NOMO-1 treated with dmso at 0.1 percent for 144 hours (cell line): ENCODE measurements at regions not wholly inside any gene's neighbourhood (a gene's known extent, or its start where the extent isn't known, plus 50 kb on each side); places are given as distances from the start of the nearest gene placed in this dataset.
"Not testable (repeated sequence)": the region's sequence is repeated elsewhere in the genome, so short reads cannot be mapped to it uniquely, and the experiment has no call there.

Source experiments
- DNase-seq: peaks from one replicate; lab custom pipeline; 2025; ENCODE audit not compliant: unreplicated experiment; lab: John Stamatoyannopoulos, UW

DNA sequence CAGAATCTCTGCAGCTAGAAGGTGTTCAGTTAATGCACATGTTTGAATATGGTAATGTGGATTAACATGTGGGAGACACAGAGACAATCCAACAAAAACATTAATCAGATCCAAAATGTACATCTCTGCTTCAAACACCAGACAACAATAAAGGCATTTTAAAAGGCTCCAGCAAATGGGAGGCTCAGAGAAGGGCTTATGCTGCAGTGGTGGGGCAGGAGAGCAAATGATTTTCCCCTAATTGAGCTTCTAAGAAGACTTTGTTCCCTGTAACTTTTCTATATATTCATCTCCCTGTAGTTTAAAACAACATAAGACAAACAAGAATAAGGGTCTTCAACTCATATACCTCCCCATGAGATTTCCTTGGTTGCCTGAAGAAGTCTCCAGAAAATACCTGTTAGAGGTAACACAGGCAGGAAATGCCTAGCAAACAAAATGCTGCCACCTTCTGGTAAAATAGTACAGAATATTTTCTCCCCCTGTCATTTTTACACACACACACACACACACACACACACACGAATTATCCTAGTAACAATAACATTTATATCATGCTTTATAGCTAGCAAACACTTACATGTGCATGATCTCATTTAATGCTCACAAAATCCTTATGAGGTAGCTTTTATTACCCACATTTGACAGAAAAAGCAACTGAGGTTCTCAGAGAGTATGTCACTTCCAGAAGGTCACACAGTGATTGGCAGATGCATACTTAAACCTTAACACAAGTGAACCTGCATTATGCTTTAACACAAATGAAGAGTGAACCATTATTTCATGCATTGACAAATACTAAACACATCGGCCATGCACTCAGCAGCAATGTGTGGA, 123.4 kb upstream of the MB21D2 start:
- no peak for DNase-seq

DNA sequence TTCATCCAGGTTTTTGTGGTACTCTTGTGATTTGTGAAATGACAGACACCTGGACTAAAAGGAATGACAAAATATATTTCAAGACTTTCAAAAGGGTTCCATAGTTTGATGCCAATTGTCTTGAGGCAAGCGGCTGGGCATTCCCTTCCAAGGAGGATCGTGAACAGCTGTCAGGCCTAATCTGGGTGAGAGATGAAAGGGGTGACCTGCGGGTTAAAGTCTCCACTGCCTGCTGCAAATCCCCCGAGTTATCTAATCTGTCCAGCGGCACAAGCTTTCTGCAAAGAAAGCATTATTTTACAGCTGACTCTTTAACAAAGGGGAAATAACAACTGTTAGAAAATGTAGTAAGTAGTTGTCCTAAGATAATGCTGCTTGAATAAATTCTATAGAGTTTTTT, 128.7 kb upstream of the MB21D2 start:
- no peak for DNase-seq

DNA sequence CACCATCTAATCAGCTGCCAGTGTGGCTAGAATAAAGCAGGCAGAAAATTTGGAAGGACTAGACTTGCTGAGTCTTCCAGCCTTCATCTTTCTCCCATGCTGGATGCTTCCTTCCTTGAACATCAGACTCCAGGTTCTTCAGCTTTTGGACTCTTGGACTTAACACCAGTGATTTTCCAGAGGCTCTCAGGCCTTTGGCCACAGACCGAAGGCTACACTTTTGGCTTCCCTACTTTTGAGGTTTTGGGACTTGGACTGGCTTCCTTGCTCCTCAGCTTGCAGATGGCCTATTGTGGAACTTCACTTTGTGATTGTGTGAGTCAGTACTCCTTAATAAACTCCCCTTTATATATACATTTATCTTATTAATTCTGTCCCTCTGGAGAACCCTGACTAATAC, 129.8 kb upstream of the MB21D2 start:
- not testable (repeated sequence) for DNase-seq

DNA sequence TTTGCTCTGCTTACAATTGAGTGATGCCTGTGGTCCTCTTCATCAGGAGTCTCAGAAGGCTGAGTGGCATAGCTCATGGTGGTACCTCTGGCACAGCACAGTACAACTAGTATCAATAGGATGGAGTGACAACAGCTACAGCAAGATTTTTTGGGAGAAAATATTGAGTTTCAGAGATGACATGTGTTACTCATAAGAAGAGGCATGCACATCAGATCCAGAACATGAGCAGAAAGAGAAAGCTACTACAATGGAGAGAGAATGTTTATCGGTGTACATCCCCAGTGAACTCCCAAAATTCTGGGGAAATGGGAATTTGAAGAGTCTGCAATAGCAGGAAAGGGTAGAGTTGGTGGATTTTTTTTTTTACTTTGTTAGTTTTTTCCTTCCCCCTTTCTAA, 130.5 kb upstream of the MB21D2 start:
- DNase-seq: no peak

DNA sequence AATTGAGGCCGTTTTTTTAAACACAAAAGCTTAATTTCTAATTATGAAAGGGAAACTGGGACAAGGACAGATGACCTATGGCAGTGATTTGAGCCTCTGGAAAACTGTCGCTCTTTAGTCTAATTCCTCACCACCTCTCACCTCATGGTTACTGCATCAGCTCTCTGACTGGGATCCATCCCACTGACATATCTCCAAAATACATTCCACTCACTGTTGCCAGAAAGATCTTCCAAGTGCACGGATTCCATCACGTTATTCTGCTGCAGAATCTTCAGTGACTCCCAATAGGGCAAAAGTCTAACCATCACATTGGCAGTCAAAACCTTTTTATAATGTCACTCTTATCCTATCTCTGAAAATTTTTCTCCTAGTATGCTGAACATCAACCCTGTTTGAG, 132.3 kb upstream of the MB21D2 start:
- DNase-seq: no peak

DNA sequence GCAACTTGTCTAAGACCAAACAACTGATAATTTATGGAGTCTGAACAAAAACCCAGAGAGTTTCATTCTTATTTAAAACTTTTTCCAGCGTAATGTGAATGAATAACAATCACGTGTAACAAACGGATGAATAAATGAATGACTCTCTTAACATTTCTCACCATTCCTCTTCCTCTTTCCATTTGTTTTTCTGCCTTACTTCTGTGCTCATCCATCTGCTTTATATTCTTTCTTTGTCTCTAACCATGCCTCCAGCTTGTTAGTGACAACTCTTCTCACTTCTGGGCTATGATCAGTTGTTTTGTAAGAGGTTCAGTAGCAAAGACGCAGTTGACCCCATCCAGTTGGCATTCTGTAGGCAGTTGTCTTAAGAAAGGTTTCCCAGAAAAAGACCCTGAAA, 133.7 kb upstream of the MB21D2 start:
- DNase-seq: no peak

DNA sequence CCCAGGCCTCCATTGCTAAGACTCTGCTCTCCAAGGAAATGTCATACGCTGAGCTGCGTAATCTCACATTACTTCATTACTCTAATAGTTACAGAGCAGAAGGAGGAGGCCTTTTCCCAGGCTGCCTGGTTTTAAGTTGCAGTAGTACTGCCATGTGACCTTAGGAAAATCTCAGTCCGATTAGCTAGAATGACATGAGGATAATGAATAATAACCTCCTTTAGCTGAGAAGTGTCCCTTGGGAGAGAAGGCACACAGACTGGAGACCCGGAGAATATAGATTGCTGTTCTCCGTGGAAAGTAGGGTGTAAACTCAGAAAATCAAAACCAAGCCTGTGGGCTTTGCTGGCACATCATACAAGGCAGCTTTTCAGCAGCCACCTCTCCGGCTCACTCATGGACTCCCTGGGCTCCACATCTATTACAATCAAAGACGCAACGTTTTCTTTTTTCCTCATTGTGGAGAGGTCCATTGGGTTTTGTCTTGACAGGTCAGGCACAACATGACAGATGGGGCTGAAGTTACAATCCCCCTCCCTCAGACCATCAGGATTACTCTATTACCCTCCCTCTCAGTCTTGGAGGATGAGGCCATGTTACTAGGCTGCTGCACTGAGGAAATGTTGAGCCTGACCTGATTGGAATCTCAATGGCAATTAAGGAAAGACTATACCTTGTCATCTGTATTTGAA, 134.8 kb upstream of the MB21D2 start:
- no peak for DNase-seq

DNA sequence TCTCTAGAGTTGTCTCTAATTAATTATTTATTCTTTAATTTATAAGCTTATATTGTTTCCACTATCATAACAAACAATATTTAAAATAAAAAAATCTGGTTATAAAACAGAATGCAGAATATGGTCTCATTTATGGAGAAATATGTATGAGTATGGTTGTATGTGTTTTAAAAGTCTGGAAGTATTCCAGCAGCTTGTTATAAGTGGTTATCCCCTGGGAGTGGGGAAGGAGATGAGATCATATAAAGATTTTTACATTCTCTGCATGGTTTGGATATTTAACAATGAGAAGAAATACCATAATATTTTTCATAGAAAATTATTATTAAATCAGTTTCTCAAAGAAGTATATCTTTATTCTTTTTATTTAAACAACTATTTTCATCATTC, 135.4 kb upstream of the MB21D2 start:
- no peak for DNase-seq

DNA sequence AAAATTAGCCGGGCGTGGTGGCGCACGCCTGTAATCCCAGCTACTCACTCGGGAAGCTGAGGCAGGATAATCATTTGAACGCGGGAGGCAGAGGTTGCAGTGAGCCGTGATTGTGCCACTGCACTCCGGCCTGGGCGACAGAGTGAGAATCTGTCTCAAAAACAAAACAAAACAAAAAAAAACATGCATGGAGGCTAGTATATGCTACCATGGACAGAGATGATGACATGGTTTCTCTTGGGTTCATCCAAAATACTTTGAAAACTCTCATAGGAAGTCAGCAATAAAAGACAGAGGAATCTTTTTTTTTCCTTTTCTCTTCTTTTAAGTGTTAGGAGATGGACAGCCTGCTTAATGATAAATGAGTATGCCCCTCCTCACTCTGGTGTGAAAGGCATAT, 137.7 kb upstream of the MB21D2 start:
- DNase-seq: no peak

DNA sequence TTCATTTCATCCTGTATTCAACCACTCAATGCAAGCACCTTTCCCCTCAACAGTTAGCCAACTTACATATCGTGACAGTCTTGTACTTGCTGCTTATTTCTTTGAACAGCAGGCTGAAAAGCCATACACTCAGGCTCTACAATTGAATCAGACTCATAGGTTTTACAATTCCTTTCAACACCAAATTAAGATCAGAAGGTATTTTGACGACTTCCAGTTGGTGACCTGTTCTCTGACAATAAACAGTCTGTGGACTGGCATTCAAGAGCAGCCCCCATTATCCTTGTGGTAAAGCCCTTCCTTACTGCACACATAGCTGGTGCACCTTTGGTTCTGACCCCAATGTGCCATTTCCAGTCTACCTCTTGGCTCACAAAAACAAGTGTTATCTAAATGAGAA, 140.0 kb upstream of the MB21D2 start:
- no peak for DNase-seq

DNA sequence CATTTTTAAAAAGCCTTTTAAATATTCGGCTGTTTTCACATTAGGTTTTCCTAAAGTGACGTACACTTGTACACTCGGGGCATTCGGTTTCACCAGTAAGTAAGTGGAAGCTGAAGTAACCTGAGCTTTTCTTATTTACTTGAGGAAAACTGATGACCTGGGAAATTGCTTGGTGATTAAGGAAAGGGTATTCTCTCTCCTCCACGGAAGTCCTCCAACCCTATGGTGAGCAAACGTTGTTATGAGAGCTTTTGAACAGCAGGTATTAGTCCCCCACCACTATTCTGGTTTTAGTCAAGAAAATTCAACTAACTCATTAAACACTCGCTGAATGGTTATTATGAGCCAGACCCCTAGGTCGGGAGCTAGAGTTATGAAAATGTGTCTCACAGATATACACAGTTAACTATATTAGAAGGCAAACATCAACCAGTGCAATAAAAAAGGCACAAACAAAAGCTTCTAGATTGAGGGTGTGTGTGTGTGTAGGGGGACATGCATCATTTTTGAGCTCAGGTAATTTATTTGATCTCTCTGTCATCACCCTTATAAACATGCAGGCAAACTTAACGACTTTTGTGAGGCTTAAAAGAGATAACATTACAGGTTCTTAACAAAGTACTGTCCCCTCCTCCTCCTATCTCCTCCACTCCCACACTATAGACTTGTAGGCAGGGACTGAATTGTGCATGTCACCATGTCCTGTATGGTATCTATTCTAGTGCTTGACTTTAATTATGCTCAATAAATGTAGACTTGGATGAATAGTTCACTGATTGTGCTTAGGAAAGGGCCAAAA, 143.3 kb upstream of the MB21D2 start:
- DNase-seq: no peak

DNA sequence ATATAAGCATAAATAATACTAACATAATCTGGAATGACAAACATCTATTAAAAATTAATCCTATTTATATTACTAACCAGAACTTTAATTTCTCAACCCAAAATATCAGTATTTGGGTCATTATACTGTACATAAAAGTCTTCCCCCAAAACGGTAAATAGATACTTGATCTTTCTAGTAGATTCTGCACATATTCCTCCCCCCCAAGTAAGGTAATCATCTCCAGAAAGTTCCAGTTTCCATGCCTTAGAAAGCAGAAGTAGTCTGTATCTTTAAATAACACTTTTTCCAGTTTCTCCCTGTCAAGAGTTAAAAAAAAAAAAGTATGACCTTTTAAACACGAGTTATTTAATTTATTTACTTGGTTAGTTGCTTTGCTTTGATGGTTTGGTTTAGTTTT, 150.7 kb upstream of the MB21D2 start:
- DNase-seq: no peak

DNA sequence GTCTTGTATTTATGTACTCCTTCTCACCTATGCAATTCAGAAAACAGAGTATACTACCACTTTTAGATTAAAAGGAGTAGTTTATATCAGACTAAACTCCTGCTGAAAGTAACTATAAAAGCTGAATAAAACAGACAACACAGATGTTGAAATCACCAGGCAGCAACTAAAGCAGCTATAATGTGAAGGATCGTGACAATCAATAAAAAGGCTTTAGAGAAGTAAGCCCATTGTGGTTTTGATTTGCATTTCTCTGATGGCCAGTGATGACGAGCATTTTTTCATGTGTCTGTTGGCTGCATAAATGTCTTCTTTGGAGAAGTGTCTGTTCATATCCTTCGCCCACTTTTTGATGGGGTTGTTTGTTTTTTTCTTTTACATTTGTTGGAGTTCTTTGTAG, 152.1 kb upstream of the MB21D2 start:
- not testable (repeated sequence) for DNase-seq

DNA sequence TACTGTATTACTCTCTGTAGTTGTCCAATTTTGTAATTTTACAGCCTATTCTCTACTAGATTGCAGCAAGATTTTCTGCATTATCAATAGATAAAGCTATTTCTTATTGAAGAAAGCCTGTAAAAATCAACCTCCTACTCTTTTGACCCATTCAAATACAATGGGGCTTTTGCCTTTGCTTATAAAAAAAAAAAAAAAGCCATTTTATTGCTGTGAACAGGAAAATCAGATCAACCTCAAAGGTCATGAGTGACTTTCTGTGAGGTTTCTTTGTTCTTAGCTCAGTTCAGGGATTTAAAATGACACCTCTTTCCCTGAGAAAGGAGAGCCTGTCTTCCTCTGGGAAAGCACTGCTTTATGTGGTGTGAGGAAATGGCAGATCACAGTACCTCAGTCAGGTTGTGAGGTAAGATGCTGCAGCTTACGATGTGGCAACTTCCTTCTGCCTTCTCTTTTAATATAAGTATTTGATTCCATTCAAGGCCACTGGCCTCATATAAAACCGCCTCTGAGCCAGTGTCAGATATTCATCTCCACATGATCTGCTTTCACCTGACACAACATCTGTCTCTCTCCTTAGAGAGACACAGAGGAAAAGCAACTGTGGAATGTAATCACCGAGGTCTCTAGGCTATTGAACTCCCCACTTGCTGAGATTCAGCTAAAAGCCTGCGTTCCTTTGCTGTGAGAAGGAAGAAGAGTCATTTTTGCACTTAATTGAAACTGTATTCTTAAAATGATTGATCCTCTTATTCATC, 161.5 kb upstream of the MB21D2 start:
- DNase-seq: no peak

DNA sequence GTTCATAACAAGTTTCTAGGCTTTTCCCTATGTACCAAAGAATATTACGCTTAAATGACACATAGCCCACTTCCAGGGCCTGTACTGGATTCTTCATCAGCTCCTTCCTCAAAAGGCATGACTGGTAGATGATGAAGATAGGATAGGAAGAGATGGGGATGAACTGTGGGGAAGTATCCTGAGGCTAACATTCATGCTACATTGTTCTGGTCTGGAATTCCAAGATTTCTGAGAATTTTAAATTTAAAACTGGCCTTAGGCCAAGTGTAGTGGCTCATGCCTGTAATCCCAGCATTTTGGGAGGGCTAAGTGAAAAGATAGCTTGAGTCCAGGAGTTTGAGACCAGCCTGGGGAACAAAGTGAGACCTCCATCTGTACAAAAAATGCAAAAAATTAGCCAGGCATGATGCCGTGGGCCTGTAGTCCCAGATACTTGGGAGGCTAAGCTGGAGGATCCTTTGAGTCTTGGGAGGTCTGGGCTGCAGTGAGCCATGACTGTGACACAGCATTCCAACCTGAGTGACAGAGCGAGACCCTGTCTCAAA, 160.1 kb upstream of the PLAAT1 start:
- no peak for DNase-seq

DNA sequence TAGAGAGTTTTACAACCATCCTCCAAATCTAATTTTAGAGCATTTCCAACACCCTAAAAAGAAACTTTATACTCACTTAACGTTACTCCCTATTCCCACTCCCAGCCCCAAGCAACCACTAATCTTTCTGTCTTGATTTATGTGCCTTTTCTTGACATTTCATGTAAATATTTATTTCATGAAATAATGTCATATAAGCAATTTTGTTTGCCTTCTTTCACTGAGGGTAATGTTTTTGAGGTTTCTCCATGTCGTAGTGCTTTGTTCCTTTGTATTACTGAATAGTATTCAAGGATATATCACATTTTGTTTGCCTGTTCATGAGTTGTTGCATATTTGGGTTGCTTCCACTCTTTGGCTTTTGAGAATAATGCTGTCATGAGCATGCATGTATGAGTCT, 155.4 kb upstream of the PLAAT1 start:
- DNase-seq: no peak

DNA sequence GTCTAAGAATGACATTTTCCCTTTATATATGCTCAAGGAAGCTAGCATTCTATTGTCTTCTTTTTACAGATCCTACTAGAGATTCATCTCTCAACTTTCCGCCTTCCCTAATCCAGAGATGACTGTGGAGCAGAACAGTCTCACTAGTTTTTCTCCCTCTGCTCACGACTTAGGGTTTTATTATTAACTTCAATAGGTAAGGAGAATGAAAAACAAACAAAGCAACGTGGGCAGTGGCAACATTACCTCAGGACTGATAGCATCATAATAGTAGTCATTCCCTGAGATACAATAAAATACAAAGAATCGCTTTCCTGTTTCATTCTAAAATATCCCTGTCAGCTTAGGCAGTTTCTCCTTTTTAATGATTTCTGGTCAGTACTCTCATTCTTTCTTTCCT, 154.3 kb upstream of the PLAAT1 start:
- no peak for DNase-seq

DNA sequence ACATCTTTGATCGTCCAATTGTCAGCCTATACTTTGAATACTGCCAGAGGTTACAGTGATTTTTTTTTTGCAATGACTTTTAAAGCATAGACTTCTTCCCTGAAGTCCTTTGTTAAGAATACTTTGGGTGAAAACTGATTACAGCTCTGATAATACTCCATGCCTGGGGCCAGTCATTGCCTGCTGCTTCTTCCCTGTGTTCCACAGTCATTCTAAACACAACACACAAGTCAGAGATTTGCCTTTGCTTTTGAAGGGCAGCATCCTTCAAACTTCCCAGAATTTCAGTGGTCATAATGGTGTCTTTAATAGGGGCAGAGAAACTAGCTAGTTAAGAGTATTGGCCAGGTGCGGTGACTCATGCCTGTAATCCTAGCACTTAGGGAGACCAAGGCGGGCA, 153.7 kb upstream of the PLAAT1 start:
- DNase-seq: no peak

DNA sequence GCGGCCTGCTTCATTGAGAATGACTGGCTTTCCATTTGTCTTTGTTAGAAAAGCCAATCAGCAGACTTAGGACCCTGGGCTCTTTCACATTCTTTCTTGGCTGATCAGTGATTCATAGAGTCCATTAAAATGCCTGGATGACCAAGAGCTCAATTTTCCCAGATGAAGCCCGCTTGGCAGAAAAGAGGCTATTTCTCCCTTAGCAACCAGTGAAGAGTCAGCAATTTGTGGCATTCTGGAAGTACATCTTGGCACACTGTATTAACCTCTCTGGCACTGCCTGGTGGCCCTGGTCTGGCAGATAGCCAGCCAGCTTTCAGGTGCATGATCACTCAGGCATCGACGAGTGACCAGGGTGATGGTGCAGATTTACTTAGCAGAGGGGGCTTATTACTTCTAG, 145.7 kb upstream of the PLAAT1 start:
- no peak for DNase-seq

DNA sequence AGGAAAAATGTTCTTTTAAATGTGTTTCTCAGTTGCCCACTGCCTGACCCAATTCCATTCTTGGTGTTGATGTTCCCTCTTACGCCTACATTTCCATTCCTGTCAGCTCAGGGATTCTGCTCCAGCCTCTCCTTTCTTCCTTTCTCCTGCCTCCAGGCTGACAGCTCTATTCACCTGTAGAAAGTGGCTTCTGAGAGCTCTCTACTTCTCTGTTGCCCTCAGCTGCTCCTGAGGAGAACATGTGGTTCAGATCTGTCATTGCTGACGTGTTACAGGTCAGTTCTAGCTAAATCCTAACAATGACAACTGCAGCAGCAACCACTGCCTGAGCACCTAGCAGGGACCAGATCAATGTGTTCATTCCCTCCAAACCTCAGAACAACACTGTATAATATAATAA, 144.9 kb upstream of the PLAAT1 start:
- no peak for DNase-seq
